LHCN-M2 (cell line): ENCODE measurements at regions not wholly inside any gene's neighbourhood (a gene's known extent, or its start where the extent isn't known, plus 50 kb on each side); places are given as distances from the start of the nearest gene placed in this dataset.
"Not testable (repeated sequence)": the region's sequence is repeated elsewhere in the genome, so short reads cannot be mapped to it uniquely, and the experiment has no call there.

Experiments used
- DNase-seq: peaks from one replicate; pipeline ENCODE4 v3.0.0-alpha.2; 2012; ENCODE audit warnings: low read depth

DNA sequence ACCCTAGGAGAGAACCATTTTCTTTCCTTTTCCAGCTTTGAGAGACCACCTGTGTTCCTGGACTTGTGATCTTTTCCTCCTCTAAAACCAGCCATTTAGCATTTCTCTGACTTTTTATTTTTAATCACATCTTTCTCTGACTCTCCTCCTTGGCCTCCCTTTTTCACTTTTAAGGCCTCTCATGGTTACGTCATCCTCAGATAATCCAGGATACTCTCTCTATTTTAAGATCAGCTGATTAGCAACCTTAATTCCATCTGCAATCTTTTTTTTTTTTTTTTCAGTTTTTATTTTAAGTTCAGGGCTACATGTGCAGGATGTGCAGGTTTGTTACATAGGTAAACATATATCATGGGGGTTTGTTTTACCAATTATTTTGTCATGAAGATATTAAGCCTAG lies 54.0 kb downstream of the RFPL4B start:
- DNase-seq = no peak

DNA sequence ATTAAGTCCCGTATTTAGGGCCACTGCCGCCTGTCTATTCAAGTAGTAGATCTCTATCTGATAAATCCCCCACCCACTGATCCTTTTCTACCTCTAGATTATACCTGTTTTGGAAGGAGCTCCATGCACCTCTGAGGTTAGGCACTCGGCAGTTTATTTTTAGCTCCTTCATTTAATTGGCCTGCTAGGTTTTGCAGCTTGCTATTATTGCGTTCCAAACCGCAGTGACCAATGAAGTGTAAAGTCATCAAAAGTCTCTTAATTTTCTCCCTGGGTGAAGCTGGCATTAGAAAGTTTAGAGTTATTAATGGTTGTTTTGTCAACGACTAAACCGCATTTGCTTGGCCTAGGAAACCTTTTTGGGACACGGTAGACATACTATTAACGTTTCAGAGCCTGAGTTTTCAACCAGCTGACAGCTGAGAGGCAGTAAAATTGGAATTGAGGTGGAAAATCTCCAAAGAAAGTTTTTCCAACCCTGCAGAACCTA lies 60.0 kb downstream of the RFPL4B start:
- DNase-seq = no peak

DNA sequence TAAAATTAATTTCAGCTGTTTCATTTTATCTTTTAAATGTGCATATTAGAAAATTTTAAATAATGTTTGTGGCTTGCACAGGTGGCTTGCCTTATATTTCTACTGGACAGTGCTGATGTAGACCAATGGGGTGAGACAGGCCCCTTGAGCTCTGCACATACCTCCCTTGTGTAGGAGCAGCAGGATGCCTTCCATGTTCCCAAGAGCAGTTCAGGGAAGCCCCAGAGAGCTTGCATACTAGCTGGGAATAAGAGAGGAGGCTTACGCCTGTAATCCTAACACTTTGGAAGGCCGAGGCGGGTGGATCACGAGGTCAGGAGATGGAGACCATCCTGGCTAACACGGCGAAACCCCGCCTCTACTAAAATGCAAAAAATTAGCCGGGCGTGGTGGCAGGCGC lies 61.4 kb downstream of the RFPL4B start:
- no peak for DNase-seq

DNA sequence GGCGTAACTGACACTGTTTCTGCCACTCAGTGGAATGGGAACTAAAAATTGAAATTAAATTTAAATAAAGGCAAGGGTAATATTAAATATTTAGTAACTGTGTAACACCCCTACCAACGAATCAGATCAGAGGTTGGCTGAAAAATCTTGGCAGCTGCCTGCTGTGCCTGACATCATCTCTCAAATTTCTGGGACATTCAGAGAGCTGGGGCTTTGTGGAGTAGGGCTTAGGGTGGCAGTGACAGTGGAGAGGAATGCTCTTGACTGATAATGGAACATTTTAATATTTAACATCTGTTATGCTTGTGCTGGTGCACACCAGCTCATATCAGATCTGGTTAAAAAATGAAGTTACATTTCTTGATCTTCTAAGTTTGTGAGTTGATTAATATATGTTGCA lies 62.2 kb downstream of the RFPL4B start:
- peak; percentile 30 for DNase-seq

DNA sequence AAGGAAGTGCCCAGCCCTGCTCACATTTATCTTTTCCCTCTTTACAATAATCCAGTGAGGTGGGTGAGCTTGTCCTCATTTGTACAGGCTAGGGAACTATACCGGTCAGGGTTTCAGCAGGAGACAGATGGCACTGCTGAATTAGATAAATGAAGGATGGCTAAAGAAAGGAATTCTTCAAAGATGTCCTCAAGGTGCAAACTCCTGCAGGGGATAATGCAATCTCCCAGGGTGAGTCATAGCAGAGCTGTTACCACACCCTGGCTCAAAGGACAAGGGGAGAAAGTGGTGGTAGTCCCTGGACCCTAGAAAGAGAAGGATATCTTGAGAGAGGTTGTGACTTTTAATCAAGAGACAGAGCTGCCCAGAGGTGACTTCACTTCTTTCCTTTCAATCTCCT lies 66.7 kb downstream of the RFPL4B start:
- DNase-seq = no peak

DNA sequence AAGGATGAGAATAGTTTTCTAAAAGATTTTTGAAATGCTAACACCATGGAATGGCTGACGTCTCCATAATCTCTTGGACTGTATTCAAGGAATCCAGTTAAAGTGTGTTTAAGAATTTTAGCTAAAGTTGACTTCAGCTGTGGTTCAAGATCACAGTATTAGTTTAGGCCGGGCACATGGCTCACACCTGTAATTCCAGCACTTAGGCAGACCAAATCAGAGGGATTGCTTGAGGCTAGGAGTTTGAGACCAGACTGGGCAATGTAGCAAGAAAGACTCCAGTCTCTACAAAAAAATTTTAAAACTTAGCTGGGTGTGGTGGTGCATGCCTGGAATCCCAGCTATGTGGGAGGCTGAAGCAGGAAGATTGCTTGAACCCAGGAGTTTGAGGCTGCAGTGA lies 68.2 kb downstream of the RFPL4B start:
- DNase-seq = no peak

DNA sequence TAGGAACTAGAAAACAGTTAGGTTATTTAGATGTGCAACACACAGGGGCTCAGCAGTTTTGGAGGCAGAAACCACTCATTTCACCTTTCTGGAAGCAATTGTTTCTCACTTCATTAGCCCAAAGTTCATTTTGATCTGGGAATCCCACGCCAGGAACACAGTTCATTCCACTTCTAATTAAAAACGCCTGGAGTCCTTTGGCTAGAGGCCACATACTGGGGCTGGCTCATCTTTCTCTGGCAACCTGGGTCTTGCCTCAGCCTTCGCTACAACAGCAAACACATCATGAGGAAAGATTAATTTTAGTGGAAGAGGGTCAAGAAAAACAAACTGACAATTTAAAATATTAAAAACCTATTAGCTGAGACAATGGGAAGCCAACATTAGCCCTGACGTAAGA lies 69.7 kb downstream of the RFPL4B start:
- no peak for DNase-seq

DNA sequence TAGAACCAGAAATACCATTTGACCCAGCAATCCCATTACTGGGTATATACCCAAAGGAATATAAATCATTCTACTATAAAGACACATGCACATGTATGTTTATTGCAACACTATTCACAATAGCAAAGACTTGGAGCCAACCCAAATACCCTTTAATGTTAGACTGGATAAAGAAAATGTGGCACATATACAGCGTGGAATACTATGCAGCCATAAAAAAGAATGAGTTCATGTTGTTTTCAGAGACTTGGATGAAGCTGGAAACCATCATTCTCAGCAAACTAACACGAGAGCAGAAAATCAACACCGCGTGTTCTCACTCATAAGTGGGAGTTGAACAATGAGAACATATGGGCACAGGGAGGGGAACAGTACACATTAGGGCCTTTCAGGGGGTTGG lies 79.9 kb downstream of the RFPL4B start:
- not testable (repeated sequence) for DNase-seq

DNA sequence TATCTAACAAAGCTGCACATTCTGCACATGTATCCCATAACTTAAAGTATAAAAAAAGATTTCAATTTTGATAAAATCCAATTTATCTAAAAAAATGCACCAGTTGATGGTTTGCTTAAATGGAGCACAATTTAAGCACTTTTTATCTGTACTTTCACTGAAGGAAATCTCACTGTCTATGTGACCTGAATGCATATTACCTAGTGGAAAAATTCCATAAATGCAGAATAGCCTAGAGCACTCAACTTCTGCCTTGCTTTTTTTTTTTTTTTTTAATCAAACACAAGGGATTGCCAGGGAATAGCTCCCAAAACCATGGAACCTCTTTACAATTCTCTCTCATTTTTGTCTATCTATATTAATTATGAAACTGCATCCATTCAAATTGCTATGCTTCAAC lies 80.4 kb downstream of the RFPL4B start:
- no peak for DNase-seq

DNA sequence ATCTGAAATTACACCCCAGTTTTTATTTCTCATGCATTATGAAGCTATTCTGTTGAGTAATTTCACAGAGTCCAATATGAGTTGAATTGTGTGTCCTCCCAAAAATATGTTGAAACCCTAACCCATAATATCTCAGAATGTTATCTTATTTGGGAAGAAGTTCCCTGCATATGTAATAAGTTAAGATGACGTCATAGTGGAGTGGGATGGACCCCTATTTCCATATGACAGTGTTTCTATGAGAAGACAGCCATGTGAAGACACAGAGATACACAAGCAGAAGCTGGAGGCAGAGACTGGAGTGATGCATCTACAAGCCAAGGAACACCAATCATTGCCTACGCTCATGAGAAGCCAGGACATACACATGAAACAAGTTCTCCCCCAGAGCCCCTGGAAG lies 81.3 kb downstream of the RFPL4B start:
- no peak for DNase-seq

DNA sequence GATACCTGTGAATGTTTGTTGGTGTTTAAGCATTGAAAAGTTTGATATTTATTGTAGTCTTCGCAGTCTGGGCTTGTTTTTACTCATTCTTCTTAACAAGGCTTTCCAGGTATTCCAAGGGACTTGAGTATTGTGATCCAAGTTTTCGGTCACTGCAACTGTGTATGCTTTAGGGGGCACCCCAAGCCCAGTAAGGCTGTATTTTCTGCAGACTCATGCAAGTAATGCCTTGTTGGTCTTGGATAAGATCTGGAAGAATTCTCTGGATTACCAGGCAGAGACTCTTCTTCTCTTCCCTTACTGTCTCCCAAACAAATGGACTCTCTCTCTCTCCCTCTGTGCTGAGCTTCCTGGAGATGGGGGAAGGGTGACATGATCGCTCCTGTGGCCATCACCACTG lies 82.1 kb downstream of the RFPL4B start:
- peak; percentile 63 for DNase-seq

DNA sequence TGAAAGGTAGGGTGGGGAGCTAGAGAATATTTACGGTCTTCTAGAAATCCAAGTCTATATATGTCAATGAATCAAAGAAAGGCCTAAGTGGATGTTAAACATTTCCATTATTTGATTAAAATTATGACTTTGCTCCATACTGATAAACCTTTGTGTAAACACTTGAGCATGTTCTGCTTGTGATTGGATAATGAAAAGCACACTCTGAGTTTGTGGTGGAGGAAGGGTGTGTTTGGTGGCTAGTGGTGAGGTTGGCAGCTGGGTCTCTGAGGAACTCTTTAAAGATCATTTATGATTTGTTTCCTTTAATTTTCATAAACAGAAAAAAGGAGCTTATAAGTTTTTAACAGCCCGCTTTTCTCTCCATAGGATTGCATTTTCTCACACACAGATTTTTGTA lies 84.7 kb downstream of the RFPL4B start:
- no peak for DNase-seq

DNA sequence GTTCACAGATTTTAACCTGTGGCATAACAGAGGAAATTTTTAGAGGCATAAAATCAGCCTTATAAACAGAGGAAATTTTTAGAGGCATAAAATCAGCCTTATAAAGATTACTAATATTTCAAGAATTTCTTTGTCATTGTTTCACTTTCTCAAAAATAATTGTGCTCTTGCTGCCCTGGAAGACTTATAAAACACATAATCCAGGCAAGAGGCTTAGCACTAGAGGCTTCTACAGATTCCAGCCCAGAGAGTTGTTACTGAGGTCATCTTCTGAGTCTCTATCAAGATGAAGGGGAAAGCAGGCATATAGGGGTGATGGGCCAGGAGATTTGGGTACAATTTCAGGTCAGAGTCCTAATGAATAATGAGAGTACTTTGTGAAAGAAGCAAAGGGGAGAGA lies 85.7 kb downstream of the RFPL4B start:
- no peak for DNase-seq

DNA sequence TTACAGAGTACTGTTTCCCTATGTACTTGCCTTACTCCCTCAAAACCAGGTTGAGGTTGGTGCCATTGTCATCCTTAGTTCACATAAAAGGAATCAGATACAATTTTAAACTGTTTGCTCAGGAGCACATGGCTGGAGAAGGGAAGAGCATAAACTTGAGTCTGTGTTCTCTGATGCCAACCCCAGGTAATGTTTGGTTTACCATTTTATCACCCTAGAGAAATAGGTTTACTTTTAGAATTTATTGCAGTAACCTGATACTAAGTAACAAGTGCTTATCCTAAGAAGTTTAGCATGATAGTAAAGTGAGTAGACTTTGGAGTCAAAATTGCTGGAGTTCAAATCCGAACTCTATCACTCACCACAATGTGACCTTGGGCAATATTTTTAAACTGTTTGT lies 86.3 kb downstream of the RFPL4B start:
- no peak for DNase-seq

DNA sequence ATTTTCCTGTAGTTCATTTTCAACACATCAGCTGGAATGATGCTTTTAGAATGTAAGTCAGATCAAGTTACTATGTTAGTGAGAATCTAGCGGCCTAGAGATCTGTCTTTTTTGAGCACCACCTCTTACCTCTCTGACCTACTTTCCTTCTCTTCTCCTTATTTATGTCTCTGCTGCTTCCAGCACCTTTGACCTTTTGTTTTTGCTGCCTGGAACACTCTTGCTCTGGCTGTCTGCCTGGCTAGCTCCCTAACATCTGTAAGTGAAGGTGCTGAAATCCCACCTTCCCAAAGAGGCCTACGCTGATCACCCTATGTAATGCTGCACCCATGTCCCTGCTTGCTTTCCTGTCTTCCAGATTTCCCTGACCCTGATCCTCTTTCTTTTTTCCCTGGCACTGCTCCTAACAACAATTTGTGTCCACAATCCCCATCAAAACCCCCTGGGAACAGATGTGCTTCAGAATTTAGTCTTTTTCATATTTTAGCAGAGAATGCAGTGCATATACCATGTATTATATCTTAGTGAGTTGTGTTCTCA lies 87.8 kb downstream of the RFPL4B start:
- no peak for DNase-seq

DNA sequence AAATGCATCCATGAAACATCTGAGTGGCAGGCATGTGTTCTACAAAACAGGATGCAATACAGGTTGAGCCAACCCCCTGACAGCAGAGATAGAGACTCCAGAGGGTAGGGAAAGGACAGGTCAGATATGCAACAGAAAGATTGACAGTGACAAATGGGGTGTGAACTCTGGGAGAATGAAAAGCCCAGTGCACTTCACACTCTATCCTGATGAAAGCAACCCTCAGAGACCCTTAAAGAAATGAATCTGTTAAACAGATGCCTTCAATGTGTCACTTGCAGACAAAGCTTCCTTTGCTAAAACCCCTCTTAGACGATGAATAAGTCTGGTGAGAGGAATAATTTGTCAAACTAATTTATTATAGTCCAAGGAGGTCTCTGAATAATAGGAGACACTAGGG lies 89.9 kb downstream of the RFPL4B start:
- peak; percentile 58 for DNase-seq

DNA sequence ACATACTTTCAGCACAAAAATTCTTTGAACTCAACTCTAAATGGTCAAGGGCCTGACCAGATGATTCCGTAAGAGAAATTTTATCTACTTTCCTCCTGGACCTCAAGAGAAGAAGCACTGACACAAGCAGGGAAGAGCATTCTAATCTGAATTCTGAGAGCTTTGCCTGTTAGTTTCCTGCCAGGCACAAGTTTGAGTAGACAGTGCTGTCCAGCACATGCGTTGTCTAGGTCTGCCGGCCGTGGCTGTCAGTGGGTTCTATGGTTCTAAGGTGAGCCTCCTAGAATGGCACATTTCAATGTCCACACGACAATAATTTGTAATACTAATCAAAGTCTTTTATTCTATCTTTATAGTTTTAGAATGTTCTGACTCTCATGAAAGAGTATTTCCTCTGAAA lies 91.9 kb downstream of the RFPL4B start:
- DNase-seq = no peak

DNA sequence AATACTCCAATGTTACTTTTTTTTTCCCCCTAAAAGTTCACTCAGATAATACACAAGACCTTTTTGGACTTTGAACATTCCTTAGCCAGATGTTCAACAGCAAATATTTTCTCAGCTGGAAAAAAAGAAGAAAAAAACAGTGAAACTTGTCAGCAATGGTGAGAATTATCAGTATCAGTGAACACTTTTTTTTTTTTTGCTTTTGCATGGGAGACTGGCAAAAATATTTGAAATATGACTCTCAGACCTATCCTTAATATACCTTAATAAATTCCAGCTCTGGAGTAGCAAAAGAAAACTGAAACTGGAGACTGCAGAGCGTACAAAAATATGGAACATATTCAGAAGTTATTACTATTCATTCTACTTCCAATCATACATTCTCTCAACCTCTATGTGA lies 92.3 kb downstream of the RFPL4B start:
- no peak for DNase-seq

DNA sequence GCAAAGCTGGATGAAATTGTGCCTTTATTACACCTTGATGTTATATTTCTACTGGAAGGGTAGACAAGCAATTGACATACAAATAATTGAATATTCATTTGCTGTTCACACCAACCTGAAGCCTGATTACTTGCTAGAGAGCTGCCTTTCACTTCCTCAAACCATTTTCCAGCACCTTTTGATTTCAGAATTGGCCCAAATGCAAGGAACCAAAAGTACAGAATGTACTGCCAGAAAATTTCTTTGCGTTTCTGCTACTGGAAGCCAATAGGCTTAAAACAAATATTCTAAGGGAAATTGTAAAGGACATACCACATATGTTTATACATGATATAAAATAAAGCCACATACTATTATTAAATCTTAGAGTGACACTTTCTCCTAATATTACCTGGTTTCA lies 94.5 kb downstream of the RFPL4B start:
- no peak for DNase-seq

DNA sequence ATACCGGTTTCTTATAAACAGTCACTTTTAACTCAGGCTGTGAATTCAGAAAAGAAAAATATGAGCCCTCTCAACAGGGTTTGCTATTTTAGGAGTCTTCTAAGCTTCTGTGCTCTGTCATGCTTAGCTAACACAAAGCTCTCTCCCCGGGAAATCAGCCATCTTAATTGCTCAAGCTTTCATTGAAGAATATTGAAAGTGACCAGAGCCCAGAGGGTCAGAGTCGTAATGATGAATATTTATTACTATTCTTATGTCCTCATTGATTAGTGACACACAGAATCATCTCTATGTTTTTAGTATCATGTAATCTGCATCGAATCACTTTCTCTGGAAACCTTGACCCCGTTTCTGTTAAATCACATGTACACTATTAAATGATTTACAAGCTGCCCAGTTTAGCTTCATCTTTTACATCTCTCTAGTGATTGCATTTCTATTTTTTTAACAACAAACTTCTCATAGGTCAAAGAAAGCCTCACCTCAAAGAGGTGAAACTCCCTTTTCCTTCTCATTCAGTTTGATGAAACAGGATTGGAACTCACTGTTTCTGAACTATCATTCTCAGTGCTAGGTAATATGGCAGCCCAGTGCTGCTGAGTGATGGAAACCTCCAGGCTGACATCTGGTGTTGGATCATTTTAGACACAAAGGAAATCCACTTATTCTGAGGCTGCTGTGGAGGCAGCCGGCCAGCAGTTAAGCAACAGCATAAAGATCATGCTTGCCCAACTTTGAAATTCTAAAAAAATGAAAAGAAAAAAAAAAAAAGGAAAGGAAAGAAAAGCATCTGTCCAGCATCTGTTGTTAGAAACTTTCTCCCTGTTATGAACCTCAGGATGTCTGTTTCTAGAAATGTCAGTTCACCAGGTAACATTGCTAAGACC lies 96.3 kb downstream of the RFPL4B start:
- peak; percentile 73 for DNase-seq

DNA sequence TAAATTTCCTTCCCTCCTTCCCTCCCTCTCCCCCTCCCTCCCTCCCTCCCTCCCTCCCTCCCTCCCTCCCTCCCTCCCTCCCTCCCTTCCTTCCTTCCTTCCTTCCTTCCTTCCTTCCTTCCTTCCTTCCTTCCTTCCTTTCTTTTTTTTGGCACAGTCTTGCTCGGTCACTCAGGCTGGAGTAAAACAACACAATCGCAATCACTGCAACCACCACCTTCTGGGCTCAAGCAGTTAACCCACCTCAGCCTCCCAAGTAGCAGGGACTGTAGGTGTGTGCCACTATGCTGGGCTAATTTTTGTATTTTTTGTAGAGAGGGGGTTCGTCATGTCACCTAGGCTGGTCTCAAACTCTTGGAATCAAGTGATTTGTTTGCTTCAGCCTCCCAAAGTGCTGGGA lies 101.7 kb downstream of the RFPL4B start:
- DNase-seq = not testable (repeated sequence)

DNA sequence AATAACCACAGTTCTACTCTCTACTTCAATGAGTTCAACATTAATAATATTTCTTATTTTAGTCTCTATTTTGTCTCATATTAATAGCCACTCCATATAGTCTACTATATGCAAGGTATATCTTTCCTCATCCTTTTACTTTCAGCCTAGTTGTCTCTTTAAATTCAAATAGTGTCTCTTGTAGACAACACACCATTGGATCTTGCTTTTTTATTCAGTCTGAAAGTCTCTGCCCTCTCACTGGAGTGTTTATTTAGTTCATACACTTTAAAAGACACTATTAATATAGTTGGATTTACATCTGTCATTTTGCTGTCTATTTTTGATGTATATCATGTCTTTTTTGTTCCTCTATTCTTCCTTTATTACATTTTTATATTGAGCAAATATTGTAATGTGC lies 103.5 kb downstream of the RFPL4B start:
- no peak for DNase-seq

DNA sequence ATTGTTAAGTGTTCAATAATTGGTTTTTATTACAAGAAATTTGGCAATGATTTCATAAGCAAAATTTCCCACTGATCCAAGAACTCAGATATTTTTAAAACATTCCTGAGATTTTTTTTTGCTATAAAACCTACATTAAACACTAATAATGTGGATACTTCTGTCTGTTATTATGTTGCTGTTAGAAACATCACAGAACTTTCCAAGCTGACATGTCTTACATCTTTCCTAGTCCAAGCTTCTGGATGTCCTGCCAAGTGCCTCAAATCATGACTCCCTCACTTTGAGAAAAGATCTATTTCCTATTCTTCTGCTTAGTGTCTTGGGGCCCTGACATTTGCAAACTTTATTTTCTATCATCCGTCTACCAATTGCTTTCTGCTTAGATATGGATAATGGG lies 110.8 kb downstream of the RFPL4B start:
- no peak for DNase-seq
